K562 (cell line): ENCODE measurements at regions not wholly inside any gene's neighbourhood (a gene's known extent, or its start where the extent isn't known, plus 50 kb on each side); places are given as distances from the start of the nearest gene placed in this dataset.

Source experiments
- ATAC-seq: fragments of 200-7000 bp; cut with Tn5 transposase; 3 replicates; pipeline ENCODE4 v1.9.1; 2020; ENCODE audit warnings: moderate library complexity
- BruUV-seq: library from RNA; stranded (reverse); fragments of 400-500 nt; replicated peaks from 2 replicates; lab custom pipeline; 2021; lab: Mats Ljungman, UMichigan
- CTCF ChIA-PET: fragments of 300-600 bp; formaldehyde crosslinking; extraction: SDS; loops from one replicate; lab custom pipeline; 2021; ENCODE audit warnings: low intra/inter-chr PET ratio; lab: Yijun Ruan, JAX
- POLR2A ChIA-PET: fragments of 300-600, 350-650 bp; sonication (Branson Sonifier 250); formaldehyde crosslinking; extraction: SDS; loops from one replicate; lab custom pipeline; 2021; ENCODE audit warnings: antibody characterized with exemption, inconsistent platforms; lab: Yijun Ruan, JAX
- DNase-seq, 4 experiments: peaks; one replicate each; pipeline versions ENCODE4 v3.0.0 to v3.0.0-alpha.2; 2011 to 2018; ENCODE audit warnings: low spot score in 3 of 4, mixed read lengths in 3 of 4; ENCODE audit errors: extremely low read depth in 1 of 4
- FAIRE-seq: peaks from 2 replicates; lab custom pipeline; 2011; peaks lifted over from hg19 to GRCh38; lab: Jason Lieb, UNC
- H2AFZ ChIP-seq: 2 replicates; pipeline ENCODE4 v1.6.0; 2011; ENCODE audit warnings: low read depth, low read length, control low read depth, inconsistent platforms
- H3K27ac ChIP-seq: fragments of 200-600 bp; 3 replicates; pipeline ENCODE4 v1.8.0; 2011; ENCODE audit warnings: low read depth, mild to moderate bottlenecking, control low read depth, inconsistent platforms, low read length, moderate library complexity, mixed read lengths; ENCODE audit errors: extremely low read depth
- H3K27me3 ChIP-seq, 2 experiments: fragments of 300-600 bp in 1 of 2; 2 replicates in 1 of 2; 3 replicates in 1 of 2; pipeline versions ENCODE4 v1.6.0 to v1.8.0; 2011; ENCODE audit warnings: inconsistent platforms in 2 of 2, low read length in 2 of 2, mild to moderate bottlenecking in 1 of 2, mixed read lengths in 1 of 2, moderate library complexity in 1 of 2; ENCODE audit not compliant: control insufficient read depth in 2 of 2, insufficient read depth in 2 of 2
- H3K36me3 ChIP-seq: fragments of 300-600 bp; 3 replicates; pipeline ENCODE4 v1.8.0; 2011; ENCODE audit warnings: mild to moderate bottlenecking, low read length, inconsistent platforms; ENCODE audit not compliant: control insufficient read depth, insufficient read depth
- H3K4me1 ChIP-seq, 2 experiments: fragments of 200-600 bp in 1 of 2; replicated peaks in 1 of 2; 2 replicates in 1 of 2; 3 replicates in 1 of 2; pipeline versions ENCODE4 v1.5.1 to v1.8.0; 2011; ENCODE audit warnings: inconsistent platforms in 2 of 2, low read length in 2 of 2, mild to moderate bottlenecking in 1 of 2, mixed read lengths in 1 of 2, moderate library complexity in 1 of 2; ENCODE audit not compliant: control insufficient read depth in 2 of 2, insufficient read depth in 2 of 2
- H3K4me2 ChIP-seq: 2 replicates; pipeline ENCODE4 v1.6.1; 2011; ENCODE audit warnings: low read length, control low read depth, inconsistent platforms, mixed read lengths; ENCODE audit not compliant: insufficient read depth
- H3K4me3 ChIP-seq: fragments of 200-600 bp; sonication (generic), shearing (Covaris generic); 2 replicates; pipeline ENCODE4 v1.5.1; 2016; ENCODE audit warnings: control low read depth, inconsistent platforms
- H3K79me2 ChIP-seq: fragments of 200-600 bp; 3 replicates; pipeline ENCODE4 v1.8.0; 2011; ENCODE audit warnings: low read length, inconsistent platforms; ENCODE audit not compliant: control insufficient read depth, insufficient read depth
- H3K9ac ChIP-seq, 2 experiments: 2 replicates each; pipeline versions ENCODE4 v1.6.0 to v1.6.1; 2011; ENCODE audit warnings: low read depth in 2 of 2, low read length in 2 of 2, control low read depth in 1 of 2, inconsistent platforms in 1 of 2, mild to moderate bottlenecking in 1 of 2, mixed read lengths in 1 of 2; ENCODE audit not compliant: insufficient read depth in 1 of 2
- H3K9me1 ChIP-seq: one replicate; pipeline ENCODE4 v1.6.0; 2011; ENCODE audit warnings: inconsistent platforms, mild to moderate bottlenecking, low read length, moderate library complexity; ENCODE audit not compliant: control insufficient read depth, insufficient read depth
- H3K9me3 ChIP-seq: replicated peaks from 2 replicates; pipeline ENCODE4 v1.5.1; 2011; ENCODE audit warnings: low read depth, low read length, inconsistent platforms; ENCODE audit not compliant: control insufficient read depth, insufficient read depth
- H4K20me1 ChIP-seq: replicated peaks from 2 replicates; pipeline ENCODE4 v1.6.1; 2011; ENCODE audit warnings: low read length, inconsistent platforms, mixed read lengths; ENCODE audit not compliant: control insufficient read depth, insufficient read depth
- CHD1 ChIP-seq: fragments of 200-600 bp; sonication (generic); IDR thresholded peaks from one replicate; pipeline ENCODE4 v1.6.1; 2012; ENCODE audit warnings: mild to moderate bottlenecking, moderate library complexity, low read length, inconsistent platforms
- MYBL2 ChIP-seq, 2 experiments: fragments of 450-650 bp in 1 of 2; sonication (generic) in 1 of 2; formaldehyde crosslinking in 1 of 2; IDR thresholded peaks; 2 replicates each; pipeline versions ENCODE4 v1.6.1 to v1.8.1; 2017 to 2022; ENCODE audit warnings: borderline replicate concordance in 1 of 2, inconsistent platforms in 1 of 2, low read depth in 1 of 2, mild to moderate bottlenecking in 1 of 2, missing genetic modification reagents in 1 of 2, moderate library complexity in 1 of 2
- NELFE ChIP-seq: IDR thresholded peaks from 2 replicates; pipeline ENCODE4 v1.6.1; 2011; ENCODE audit warnings: mild to moderate bottlenecking; ENCODE audit not compliant: insufficient read depth, insufficient read length
- NRF1 ChIP-seq, 2 experiments: fragments of 450-650 bp; IDR thresholded peaks in 1 of 2; conservative IDR thresholded peaks in 1 of 2; 2 replicates each; pipeline ENCODE4 v1.6.1; 2014; ENCODE audit warnings: mild to moderate bottlenecking in 2 of 2
- RBBP5 ChIP-seq: fragments of 200-600 bp; sonication (generic); IDR thresholded peaks from 2 replicates; pipeline ENCODE4 v1.6.1; 2012; ENCODE audit warnings: borderline replicate concordance, mild to moderate bottlenecking, low read length, control low read depth, inconsistent platforms; ENCODE audit not compliant: insufficient read depth, poor library complexity, severe bottlenecking
- SP1 ChIP-seq: sonication (generic); formaldehyde crosslinking; IDR thresholded peaks from 2 replicates; pipeline ENCODE4 v1.8.1; 2022; ENCODE audit warnings: mild to moderate bottlenecking, missing genetic modification reagents
- TCFL5 ChIP-seq: fragments of 250-450 bp; sonication (Bioruptor Pico); conservative IDR thresholded peaks from 2 replicates; pipeline ENCODE4 v1.6.1; 2021; ENCODE audit warnings: mild to moderate bottlenecking, moderate library complexity, matching md5 sums
- ZC3H8 ChIP-seq: fragments of 450-650 bp; IDR thresholded peaks from 2 replicates; pipeline ENCODE4 v1.6.1; 2017
- ZKSCAN3 ChIP-seq: fragments of 250-450 bp; sonication (Bioruptor Pico); IDR thresholded peaks from 2 replicates; pipeline ENCODE4 v1.4.0; 2020
- ZNF165 ChIP-seq: fragments of 250-450 bp; sonication (Bioruptor Pico); IDR thresholded peaks from 2 replicates; pipeline ENCODE4 v1.4.0; 2020; ENCODE audit warnings: borderline replicate concordance
- ZNF408 ChIP-seq: fragments of 250-450 bp; sonication (Bioruptor Pico); IDR thresholded peaks from 2 replicates; pipeline ENCODE4 v1.4.0; 2020; ENCODE audit warnings: low read depth, mild to moderate bottlenecking, moderate library complexity
- ZNF444 ChIP-seq: fragments of 250-450 bp; sonication (Bioruptor Pico); IDR thresholded peaks from 2 replicates; pipeline ENCODE4 v1.4.0; 2020; ENCODE audit warnings: mild to moderate bottlenecking, moderate library complexity
- ZNF561 ChIP-seq: fragments of 450-650 bp; formaldehyde crosslinking; conservative IDR thresholded peaks from 2 replicates; pipeline ENCODE4 v1.4.0; 2020; ENCODE audit warnings: mild to moderate bottlenecking, moderate library complexity
- WGBS: fragments of 100-300 bp; shearing (Covaris generic); methylation state at CpG from one replicate; pipeline ENCODE4 v1.1.6; 2016; ENCODE audit warnings: low coverage, mixed read lengths; ENCODE audit not compliant: insufficient coverage; ENCODE audit errors: missing lambda C conversion rate; 5-methylcytosine and 5-hydroxymethylcytosine counted together
- in situ Hi-C: fragments of 300-500 bp; cut with MboI; formaldehyde crosslinking; loops from 4 replicates; pipeline ENCODE4 v1.15.0; 2018; ENCODE audit warnings: inconsistent platforms, mixed read lengths
- intact Hi-C: fragments of 100-400 bp; cut with micrococcal nuclease; formaldehyde crosslinking; loops from 2 replicates; pipeline ENCODE4 v1.14.2; 2022
- TF ChIP-seq, protein P1 (sequence below): fragments of 450-650 bp; IDR thresholded peaks from 2 replicates; pipeline ENCODE4 v1.6.1; 2014; ENCODE audit warnings: low read depth, mild to moderate bottlenecking, moderate library complexity, borderline replicate concordance
- TF ChIP-seq, protein P2 (sequence below): sonication (generic); formaldehyde crosslinking; IDR thresholded peaks from 2 replicates; pipeline ENCODE4 v1.8.0; 2023; ENCODE audit warnings: mild to moderate bottlenecking, missing genetic modification reagents
- TF ChIP-seq, protein P3 (sequence below): fragments of 250-450 bp; sonication (Bioruptor Pico); IDR thresholded peaks from 2 replicates; pipeline ENCODE4 v1.8.0; 2021; ENCODE audit warnings: borderline replicate concordance, mild to moderate bottlenecking, moderate library complexity; ENCODE audit not compliant: poor library complexity, severe bottlenecking
- TF ChIP-seq, protein P4 (sequence below): fragments of 250-450 bp; sonication (Bioruptor Pico); IDR thresholded peaks from 2 replicates; pipeline ENCODE4 v1.5.0; 2020; ENCODE audit warnings: mild to moderate bottlenecking

DNA sequence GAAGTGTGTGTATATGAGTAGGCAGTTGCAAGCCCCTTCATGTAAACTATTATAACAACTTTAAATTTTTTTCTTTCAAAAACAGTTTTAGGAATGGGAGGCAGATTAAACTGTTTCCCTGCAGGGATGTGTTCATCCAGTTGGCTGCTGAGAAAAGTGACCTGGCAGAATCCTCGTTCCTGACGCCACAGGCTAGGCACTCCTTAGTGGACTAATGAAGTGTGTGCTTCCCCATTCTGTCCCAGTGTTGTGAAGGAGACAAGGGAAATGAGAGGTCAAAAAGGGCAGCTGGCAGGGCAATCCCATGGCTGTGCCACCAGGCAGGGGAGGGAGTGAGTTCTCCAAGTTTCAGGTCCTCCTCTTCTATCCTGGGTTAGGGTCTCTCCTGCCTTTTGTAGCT is 59.8 kb downstream of the FOXD1 start:
- 0% methylated on average over 2 of the region's 2 CpGs for whole genome bisulfite sequencing
- CTCF ChIA-PET, result no interaction called here
- BruUV-seq, result no TSS peak

More for the DNA sequence above, 59.8 kb downstream of the FOXD1 start:
- H3K4me3 ChIP-seq, result no peak overlapping the region
- H3K9ac ChIP-seq, result no peak overlapping the region
- FAIRE-seq (no peak), ATAC-seq (no peak), DNase-seq (no peak)
- no peaks in the 10 kb centered on the region for H3K4me1 ChIP-seq
- no peaks in the 10 kb centered on the region for H3K9me3 ChIP-seq
- peaks cover 0 to 7% of the 10 kb centered on the region in 2 experiments; a peak in 1 of 5 replicates for H3K27me3 ChIP-seq
- intact Hi-C loops, result no loop called here
- no peak overlapping the region for H2AFZ ChIP-seq
- POLR2A ChIA-PET, result no interaction called here
- no peaks in the 10 kb centered on the region for H3K9me1 ChIP-seq
- no peak overlapping the region for H3K4me2 ChIP-seq
- TF ChIP-seq ZKSCAN3 (CRISPR knock-in tag), result no peak
- TF ChIP-seq ZNF408, result no peak
- TF ChIP-seq CHD1, result no peak
- no peak for TF ChIP-seq RBBP5
- no peak for TF ChIP-seq NRF1 (conservative IDR thresholded peaks at IDR 0.05 in 1 of 2, IDR thresholded peaks at IDR 0.05 in 1 of 2)
- no peak for TF ChIP-seq TCFL5 (CRISPR knock-in tag)
- TF ChIP-seq, protein P1, sequence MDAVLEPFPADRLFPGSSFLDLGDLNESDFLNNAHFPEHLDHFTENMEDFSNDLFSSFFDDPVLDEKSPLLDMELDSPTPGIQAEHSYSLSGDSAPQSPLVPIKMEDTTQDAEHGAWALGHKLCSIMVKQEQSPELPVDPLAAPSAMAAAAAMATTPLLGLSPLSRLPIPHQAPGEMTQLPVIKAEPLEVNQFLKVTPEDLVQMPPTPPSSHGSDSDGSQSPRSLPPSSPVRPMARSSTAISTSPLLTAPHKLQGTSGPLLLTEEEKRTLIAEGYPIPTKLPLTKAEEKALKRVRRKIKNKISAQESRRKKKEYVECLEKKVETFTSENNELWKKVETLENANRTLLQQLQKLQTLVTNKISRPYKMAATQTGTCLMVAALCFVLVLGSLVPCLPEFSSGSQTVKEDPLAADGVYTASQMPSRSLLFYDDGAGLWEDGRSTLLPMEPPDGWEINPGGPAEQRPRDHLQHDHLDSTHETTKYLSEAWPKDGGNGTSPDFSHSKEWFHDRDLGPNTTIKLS, result no peak
- TF ChIP-seq, protein P2, sequence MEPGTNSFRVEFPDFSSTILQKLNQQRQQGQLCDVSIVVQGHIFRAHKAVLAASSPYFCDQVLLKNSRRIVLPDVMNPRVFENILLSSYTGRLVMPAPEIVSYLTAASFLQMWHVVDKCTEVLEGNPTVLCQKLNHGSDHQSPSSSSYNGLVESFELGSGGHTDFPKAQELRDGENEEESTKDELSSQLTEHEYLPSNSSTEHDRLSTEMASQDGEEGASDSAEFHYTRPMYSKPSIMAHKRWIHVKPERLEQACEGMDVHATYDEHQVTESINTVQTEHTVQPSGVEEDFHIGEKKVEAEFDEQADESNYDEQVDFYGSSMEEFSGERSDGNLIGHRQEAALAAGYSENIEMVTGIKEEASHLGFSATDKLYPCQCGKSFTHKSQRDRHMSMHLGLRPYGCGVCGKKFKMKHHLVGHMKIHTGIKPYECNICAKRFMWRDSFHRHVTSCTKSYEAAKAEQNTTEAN (CRISPR knock-in tag), result no peak
- no peak for TF ChIP-seq ZNF444 (CRISPR knock-in tag)
- TF ChIP-seq, protein P3, sequence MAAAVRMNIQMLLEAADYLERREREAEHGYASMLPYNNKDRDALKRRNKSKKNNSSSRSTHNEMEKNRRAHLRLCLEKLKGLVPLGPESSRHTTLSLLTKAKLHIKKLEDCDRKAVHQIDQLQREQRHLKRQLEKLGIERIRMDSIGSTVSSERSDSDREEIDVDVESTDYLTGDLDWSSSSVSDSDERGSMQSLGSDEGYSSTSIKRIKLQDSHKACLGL, result no peak
- TF ChIP-seq, protein P4, sequence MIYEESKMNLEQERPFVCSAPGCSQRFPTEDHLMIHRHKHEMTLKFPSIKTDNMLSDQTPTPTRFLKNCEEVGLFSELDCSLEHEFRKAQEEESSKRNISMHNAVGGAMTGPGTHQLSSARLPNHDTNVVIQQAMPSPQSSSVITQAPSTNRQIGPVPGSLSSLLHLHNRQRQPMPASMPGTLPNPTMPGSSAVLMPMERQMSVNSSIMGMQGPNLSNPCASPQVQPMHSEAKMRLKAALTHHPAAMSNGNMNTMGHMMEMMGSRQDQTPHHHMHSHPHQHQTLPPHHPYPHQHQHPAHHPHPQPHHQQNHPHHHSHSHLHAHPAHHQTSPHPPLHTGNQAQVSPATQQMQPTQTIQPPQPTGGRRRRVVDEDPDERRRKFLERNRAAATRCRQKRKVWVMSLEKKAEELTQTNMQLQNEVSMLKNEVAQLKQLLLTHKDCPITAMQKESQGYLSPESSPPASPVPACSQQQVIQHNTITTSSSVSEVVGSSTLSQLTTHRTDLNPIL (CRISPR knock-in tag), result no peak
- no peak for TF ChIP-seq MYBL2 (IDR thresholded peaks at IDR 0.05; ENCODE audit: low read depth)
- no peak for TF ChIP-seq MYBL2 (CRISPR knock-in tag; IDR thresholded peaks at IDR 0.05; ENCODE audit: borderline replicate concordance)
- TF ChIP-seq ZC3H8, result no peak
- no peak for TF ChIP-seq SP1
- no peak for TF ChIP-seq ZNF165
- TF ChIP-seq NELFE, result no peak
- TF ChIP-seq ZNF561, result no peak
- H3K27ac ChIP-seq, result no peak overlapping the region
- no peaks in the 10 kb centered on the region for H4K20me1 ChIP-seq
- no peaks in the 10 kb centered on the region for H3K79me2 ChIP-seq
- in situ Hi-C loops, result no loop called here
- H3K36me3 ChIP-seq, result no peaks in the 10 kb centered on the region
